NCI-H1092 treated with DMSO at 0.1 percent for 48 hours (cell line): ENCODE measurements at regions not wholly inside any gene's neighbourhood (a gene's known extent, or its start where the extent isn't known, plus 50 kb on each side); places are given as distances from the start of the nearest gene placed in this dataset.
"Not testable (repeated sequence)": the region's sequence is repeated elsewhere in the genome, so short reads cannot be mapped to it uniquely, and the experiment has no call there.

Experiments used
- DNase-seq: peaks from one replicate; lab custom pipeline; 2025; lab: John Stamatoyannopoulos, UW

DNA sequence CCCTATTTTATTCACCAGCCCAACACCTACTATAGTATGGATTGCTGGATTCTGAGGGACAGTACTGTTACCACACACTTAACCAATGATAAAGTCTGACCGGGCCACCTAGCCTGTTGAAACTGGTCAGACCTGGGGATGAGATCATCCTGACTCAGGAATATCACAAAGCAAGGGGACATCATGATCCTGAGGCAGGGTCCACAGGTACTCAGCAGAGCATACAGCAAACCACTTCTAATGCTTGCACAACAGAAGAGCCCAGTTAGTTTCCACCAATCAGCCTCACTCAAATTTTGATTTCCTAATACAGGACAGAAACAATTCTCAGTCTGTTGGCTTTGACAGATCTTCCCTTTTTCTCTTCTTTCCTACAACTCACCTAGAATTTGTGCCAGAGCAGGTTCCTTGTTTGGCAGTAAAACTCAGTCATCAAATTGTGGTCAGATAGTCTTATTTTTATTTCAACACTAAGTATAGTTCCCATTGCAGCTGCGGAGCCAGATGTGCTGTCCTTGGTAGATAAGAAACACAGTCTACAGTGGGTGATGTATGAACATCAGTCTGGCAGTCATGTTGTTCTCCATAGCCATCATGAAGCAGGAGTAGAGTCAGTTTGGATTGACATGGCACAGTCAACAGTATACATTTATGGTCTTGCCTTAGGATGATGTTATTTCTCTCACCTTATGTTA is 90.1 kb upstream of the PRR23C start:
- no peak for DNase-seq

DNA sequence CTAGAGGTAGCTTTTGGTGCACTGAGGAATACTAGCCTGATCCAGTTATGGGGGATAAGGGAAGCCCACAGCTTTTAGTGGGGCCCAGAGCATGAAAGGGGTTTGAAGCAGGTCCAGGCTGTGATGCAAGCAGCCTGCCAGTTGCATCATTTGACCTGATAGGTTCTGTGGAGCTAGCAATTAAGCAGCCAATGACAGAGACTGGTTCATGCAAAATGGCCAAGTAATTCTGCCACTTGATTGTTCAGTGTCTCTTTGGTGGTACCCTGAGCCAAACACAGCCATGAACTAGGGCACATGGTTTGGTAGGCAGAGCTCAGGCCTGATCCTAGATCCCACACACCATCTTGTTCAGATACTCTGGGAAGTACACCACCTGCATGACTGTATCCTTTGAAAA is 91.0 kb upstream of the PRR23C start:
- no peak for DNase-seq

DNA sequence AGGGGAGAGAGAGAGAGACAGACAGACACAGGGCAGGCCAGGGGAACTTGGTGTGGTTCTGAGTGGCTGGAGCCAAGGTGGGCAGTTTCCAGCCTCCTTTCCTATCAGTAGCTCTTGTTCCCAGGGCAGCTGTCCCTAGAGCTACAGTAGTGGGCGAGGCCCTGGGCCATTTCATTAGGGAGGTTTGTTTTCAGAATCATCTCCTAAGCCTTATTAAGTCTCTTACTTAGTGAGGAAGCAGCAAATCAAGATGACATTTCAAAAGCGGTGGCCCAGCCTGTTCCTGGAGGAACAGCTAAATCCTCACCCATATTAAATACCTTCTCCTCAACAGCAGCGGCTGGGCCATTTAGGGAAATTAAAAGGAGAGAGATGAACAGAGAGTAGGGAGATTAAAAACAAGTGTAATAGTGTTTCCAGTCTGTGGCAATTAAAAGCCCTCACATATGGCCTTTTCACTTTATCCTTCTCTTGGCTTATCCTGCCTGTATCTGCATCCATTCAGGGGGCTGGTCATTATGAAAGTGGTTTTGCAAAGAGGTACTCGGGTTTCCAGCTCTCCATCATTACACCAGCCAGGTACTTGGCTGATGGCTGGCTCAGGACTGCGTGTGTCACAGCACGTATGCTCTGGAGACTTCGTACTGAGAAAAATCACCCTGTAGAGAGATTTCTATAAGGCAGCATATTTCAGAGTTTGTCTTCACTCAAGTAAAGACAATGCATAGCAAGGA is 91.9 kb upstream of the PRR23C start:
- DNase-seq, result no peak

DNA sequence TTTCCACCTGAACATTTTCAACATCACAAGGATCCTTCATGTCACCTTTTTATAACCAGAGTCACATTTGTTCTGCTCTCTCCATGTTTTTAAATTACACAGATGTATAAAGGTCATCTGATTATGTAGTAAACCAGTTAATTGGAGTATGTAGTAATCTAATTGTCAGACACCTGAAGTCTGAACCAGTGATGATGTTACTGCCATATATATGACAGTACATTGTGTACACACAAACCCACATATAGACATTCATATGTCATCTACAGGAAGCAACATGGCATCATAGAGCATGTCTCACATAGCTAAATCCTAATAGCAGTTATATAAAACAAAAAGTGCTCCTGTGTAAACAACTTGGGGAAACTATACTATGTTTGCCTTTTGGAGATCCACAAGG is 95.9 kb upstream of the PRR23C start:
- no peak for DNase-seq

DNA sequence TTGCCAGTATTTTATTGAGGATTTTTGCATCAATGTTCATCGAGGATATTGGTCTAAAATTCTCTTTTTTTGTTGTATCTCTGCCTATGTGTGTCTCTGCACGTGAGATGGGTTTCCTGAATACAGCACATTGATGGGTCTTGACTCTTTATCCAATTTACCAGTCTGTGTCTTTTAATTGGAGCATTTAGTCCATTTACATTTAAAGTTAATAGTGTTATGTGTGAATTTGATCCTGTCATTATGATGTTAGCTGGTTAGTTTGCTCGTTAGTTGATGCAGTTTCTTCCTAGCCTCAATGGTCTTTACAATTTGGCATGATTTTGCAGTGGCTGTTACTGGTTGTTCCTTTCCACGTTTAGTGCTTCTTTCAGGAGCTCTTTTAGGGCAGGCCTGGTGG is 101.3 kb upstream of the PRR23C start:
- not testable (repeated sequence) for DNase-seq

DNA sequence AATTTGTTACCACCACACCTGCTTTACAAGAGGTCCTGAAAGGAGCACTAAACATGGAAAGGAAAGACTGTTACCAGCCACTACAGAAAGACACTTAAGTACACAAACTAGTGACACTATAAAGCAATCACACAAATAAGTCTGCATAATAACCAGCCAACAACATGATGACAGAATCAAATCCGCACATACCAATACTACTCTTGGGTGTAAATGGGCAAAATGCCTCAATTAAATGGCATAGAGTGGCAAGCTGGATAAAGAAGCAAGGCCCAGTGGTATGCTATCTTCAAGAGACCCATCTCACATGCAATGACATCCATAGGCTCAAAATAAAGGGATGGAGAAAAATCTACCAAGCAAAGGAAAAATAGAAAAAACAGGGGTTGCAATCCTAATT is 106.8 kb upstream of the PRR23C start:
- no peak for DNase-seq

DNA sequence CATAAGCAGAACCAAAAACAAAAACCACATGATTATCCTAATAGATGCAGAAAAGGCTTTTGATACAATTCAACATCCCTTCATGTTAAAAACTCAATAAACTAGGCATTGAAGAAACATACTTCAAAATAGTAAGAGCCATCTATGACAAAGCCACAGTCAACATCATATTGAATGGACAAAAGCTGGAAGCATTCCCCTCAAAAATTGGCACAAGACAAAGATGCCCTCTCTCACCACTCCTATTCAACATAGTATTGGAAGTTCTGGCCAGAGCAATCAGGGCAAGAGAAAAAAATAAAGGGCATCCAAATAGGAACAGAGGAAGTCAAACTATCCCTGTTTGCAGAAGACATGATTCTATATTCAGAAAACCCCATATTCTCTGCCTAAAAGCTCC is 108.7 kb upstream of the PRR23C start:
- not testable (repeated sequence) for DNase-seq

DNA sequence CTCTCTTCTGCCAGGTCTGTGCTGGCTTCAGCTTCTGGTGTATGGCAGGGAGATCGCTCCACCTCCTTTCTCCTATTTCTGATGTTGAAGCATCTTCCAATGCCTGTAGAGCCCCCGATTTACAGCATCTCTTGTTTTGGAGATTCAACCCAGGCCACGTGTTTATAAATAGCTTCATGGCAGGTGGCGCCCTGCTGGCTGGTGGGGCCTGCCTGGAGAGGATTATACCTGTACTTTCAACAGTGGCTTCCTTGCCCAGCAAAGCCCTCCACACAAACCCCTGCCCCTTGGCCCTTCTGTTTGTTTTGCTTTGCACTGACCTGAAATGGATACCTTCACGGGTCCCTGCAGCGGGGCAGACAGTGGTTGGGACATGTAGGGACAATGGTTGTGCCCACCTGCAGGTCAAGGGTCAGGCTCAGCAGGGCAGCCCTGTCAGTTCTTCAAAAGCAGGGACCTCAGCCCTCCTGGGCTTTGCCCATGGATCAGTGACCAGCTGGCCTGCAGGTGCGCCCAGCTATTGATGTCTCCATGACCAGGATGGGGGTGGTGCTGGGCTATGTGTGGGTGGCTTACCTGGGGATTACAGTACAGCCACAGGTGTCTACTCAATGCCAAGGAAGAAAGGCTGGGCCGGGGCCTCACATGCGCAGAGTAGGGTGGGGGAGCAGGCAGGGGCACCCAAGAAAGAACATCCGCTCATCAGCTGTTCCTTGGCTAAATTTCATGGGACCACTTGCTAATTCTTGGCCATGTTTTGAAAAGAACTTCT is 112.7 kb upstream of the PRR23C start:
- no peak for DNase-seq

DNA sequence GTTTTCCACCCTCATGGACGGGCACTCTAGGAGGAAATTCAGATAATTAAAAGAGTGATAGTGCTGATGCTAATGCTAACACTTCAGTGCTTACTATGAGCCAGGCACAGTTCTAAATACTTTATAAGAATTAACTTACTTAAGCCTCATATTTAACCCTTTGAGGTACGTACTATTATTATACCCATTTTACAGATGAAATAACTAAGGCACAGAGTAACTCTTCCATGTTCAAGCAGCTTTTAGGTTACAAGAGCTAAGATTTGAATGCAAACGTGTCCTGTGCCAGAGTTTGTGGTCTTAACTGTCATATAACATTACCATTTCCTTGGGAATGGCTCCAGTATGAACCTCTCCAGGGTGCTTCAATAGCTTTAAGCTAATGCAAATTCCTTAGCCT is 114.7 kb upstream of the PRR23C start:
- no peak for DNase-seq

DNA sequence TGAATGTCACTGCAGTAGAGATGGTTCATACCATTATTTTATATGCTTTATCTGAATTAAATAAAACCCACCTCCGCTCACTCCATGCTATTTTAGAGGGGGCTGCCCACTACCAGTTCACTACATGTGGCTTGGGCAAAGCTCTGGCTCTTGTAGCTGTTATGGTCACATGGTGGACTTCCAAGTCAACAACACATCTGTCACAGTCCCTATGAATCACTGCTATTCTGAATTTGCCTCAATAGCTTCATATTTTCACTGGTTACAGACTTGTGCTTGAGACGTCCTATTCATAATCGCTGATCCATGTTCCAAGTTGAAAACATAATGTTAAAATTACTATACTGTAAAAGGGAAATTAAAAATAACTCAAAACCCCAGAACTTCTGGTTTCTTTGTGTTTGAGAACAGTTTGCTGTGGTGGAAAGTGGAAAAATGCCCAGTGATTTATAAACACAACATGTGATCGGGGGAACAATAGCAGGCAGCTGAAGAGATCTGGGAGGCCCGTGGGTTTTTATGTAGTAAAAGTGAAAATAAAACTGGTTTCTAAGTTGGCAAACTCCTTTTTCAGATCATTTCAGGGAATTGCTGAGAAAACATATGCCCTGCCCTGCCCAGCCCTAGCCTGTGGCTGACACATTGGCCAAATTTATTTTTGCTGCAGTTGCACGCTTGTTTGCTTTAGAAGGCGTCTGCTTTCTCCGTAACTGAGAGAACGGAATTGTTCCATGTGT is 128.8 kb upstream of the PRR23C start:
- DNase-seq, result no peak

DNA sequence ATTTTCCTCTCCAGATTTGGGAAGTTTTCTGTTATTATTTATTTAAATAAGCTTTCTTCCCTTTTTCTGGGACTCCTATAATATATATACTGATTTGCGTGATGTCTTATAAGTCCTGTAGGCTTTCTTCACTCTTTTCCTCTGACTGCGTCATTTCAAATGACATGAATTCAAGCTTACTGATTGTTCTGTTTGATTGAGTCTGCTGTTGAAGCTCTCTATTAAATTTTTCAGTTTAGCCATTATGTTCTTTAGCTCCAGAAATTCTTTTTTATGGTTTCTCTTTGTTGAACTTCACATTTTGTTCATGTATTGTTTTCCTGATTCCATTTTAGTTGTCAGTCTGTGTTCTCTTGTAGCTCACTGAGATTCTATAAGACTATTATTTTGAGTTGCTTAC is 135.8 kb upstream of the PRR23C start:
- DNase-seq, result no peak

DNA sequence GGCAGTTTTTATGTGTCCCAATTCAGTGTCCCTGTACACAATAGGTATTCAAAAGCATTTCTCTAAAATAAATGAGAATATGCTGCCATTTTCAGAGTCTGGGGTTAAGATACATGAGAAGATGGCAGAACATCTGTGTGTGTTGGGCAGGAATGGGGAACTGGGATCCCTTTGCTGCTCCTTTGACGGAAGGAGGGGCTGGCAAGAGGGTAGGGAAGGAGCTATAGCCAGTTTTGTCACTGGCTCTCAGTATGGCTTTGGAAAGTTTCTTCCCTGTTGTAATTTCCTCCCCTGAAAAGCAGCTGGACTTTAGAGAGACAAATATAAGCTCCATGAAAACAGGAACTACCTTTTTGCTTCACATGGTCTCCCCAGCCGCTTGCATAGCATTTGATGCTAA is 137.5 kb upstream of the PRR23C start:
- no peak for DNase-seq

DNA sequence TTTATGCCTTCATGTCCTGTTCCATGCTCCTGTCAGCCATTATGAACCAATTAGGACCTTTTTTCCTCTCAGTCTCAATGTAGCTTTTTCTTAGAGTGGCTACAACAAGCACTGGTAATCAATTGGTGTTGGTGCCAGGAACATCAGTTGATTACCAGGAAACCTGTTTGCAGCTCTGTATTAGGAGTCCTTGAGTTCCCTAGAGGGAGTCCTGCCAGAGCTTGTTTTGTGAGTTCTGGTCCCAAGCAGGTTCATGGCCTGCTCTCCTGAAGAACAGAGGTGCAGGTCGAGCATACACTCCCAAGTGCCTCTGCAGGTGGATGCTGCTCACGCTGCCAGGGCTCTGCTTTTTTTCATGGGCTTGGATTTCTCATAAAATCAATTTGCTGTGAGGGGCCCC is 137.9 kb upstream of the PRR23C start:
- DNase-seq, result no peak

DNA sequence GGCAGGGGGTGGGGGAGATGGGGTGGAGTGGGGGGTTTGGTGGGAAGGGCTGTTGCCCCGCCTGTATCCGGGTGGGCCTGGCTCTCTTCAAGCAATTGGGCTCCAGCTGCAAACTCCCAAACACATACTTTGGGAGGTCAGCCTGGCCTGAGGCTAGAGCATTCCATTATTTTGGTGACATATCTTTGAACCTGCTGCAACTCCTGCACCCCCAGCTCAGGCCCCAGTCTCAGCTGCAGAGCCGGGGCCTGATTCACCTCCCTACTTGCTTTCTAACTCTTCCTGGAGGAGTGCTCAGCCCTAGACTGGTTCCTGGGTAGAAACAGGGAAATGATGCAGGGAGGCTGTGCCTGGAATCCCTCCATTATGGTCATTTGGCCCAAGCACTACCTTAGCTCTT is 140.8 kb upstream of the PRR23C start:
- DNase-seq, result no peak

DNA sequence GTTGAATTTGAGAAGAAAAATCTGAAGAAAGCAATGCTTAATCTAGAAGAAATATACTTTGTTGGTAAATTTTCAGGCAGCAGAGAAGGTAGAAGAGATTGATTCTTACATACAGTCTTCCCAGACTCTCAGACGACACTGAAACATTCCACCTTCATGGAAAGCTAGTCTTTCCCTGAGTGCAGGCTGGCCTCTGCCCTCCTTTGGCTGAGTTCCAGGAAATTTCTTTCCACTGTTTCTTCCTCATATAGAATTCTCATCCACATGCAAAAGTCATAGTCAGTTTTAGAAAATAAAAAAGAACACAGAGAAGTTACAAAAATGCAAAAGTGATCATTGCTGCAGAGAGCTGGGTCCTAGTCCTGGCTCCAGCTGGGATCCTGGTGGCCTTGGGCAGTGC is 142.5 kb upstream of the PRR23C start:
- DNase-seq, result no peak

DNA sequence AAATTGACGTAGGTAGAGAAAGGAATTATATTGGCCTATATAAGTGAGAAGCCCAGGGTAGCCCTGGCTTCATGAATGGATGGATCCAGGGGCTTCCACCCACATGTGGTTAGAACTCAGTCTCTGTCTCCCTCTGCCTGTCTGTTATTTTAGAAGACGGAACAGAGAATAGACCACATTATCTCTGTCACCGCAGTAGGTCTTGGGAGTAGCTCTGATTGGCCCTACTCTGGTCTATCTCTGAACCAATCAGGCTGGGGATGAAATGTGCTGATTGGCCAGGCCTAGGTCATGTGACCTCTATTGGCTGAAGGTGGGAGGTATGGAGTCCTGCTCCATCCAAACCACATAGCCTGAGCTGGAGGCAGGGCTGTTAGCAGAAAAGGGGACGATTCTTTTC is 143.0 kb upstream of the PRR23C start:
- DNase-seq, result no peak

DNA sequence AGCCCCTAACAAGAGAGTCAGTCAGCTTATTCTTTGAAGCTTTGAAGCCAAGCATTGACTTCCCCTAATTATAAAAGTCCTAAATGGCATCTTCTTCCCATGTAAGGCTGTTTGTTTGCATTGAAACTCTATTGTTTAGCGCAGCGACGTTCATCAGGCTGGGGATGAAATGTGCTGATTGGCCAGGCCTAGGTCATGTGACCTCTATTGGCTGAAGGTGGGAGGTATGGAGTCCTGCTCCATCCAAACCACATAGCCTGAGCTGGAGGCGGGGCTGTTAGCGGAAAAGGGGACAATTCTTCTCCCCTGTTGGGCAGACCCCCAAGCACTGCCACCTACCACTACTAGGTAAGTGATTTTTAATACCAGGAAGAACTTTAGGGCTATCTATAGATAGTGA is 145.3 kb upstream of the PRR23C start:
- no peak for DNase-seq

DNA sequence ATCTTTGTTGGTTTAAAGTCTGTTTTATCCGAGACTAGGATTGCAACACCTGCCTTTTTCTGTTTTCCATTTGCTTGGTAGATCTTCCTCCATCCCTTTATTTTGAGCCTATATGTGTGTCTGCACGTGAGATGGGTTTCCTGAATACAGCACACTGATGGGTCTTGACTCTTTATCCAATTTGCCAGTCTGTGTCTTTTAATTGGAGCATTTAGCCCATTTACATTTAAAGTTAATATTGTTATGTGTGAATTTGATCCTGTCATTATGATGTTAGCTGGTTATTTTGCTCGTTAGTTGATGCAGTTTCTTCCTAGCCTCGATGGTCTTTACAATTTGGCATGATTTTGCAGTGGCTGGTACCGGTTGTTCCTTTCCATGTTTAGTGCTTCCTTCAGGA is 149.4 kb upstream of the MRPS22 start:
- not testable (repeated sequence) for DNase-seq

DNA sequence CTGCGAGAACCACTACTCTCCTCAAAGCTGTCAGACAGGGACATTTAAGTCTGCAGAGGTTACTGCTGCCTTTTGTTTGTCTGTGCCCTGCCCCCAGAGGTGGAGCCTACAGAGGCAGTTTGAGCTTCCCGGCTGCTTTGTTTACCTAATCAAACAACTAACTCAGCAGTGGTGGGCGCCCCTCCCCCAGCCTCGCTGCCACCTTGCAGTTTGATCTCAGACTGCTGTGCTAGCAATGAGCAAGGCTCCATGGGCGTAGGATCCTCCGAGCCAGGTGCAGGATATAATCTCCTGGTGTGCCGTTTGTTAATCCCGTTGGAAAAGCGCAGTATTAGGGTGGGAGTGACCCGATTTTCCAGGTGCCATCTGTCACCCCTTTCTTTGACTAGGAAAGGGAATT is 147.7 kb upstream of the MRPS22 start:
- DNase-seq, result not testable (repeated sequence)

DNA sequence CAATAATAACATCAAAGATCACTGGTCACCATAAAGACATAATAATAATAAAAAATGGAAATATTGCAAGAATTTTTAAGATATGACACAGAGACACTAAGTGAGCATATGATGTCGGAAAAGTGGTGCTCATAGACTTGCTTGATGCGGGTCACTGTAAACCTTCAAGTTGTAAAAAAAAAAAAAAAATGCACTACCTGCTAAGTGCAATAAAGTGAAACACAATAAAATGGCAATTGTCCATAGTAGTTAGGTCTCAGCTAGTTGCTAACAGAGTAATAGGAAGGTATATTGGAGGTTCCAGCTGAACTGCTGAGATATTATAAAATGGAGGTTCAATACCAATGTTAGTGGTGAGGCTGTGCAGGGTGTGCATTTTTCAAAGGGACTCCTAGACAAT is 146.6 kb upstream of the MRPS22 start:
- DNase-seq, result no peak

DNA sequence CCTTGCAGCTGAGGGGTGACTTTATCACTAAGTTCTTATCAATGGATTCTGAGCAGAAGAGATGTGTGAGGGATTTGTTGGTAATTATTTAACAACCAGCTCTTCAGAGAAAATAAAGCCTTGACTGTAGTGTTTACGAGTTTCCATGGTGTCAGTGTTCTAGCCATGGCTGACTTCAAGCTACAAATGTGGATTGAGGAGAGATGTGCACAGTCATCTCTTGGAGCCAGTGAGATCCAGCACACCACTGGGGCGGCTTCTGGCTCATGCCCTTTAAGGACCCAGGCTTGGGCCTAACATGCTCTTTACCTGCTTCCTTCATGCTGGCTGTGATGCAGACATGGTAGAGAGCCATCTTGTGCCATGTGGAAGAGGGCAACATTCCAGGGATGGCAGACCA is 145.6 kb upstream of the MRPS22 start:
- DNase-seq, result no peak

DNA sequence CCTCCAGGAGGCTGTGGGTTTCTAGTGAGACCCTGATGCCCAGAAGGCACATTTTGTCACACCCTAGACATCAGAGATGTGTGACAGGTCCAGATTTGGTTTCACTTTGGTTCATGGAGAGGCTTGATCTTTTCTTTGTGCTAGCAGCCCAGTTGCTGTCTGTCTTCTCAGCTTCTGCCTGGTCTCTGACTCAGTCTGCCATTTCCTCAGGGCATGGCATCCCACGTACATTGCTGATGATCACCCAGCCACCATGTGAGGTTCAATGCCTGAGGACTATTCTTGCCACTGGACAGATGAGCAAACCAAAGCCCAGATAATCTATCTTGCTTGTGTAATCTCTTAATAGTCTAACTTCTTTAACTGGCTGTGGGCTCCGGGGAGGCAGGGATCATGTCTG is 144.9 kb upstream of the MRPS22 start:
- no peak for DNase-seq
